ENCODE measurements at regions not wholly inside any gene's neighbourhood (a gene's known extent, or its start where the extent isn't known, plus 50 kb on each side); places are given as distances from the start of the nearest gene placed in this dataset.

DNA sequence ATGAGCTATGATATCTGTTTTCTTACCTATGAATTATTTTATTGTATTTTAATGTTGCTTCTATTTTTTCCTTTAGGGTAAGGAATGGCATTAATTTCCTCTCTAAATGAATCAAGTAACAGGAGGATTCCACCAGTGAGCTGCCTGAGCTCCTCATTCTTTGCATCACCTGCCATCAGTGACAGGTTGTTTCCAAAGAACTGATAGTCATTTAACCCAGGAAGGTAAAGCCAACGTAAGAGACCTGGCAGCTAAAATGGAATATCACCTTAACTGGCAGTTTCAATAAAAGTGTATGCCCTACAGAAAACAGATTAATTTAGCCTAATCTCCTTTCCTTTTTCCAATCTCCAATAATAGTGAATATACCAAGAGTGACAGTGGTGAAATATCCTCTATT, 812.0 kb downstream of the SLITRK5 start:
- TF ChIP-seq CTCF (IDR thresholded peaks at IDR 0.05) (no peak), EZH2phosphoT487 (IDR thresholded peaks at IDR 0.05) (no peak)

Data from neural progenitor cell (in vitro differentiated cells).